Esophagus muscularis mucosa (tissue), 4 donors: ENCODE measurements at regions not wholly inside any gene's neighbourhood (a gene's known extent, or its start where the extent isn't known, plus 50 kb on each side); places are given as distances from the start of the nearest gene placed in this dataset.

Experiments
- EP300 ChIP-seq: sonication (generic); formaldehyde crosslinking; IDR thresholded peaks from one replicate; pipeline ENCODE4 v1.6.1; 2017; ENCODE audit warnings: antibody characterized with exemption
- POLR2A ChIP-seq: fragments of 450-650 bp; IDR thresholded peaks from one replicate; pipeline ENCODE4 v1.6.1; 2017; ENCODE audit warnings: antibody characterized with exemption, moderate library complexity, mild to moderate bottlenecking, low read depth
- POLR2AphosphoS5 ChIP-seq, 2 donors: sonication (generic); formaldehyde crosslinking; IDR thresholded peaks; one replicate each; pipeline ENCODE4 v1.6.1; 2017; ENCODE audit warnings: antibody characterized with exemption in 2 of 2
- TF ChIP-seq, protein P1 (sequence below), 3 experiments: fragments of 200-600 bp in 2 of 3; fragments of 450-650 bp in 1 of 3; sonication (generic) in 2 of 3; IDR thresholded peaks; one replicate each; pipeline ENCODE4 v1.5.1; 2017 to 2019; ENCODE audit warnings: antibody characterized with exemption in 3 of 3, mild to moderate bottlenecking in 2 of 3, moderate library complexity in 1 of 3

DNA sequence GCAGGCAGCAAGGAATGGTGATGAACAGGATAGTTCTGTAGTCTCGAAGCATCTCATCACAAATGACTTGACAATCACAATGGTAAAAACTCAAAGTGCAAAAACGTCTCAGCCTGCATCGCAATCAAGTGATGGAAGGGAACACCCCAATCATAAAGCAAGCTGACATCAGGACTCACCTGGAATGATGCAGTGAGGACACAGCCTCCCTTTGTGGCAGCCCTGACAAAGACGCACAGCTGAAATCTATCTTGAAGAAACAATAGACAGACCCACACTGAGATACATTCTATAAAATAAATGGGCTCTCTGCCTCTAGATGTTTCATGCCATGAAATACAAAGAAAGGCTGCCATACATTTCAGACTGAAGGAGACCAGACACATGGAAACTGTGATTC, 748.0 kb upstream of the IGFBP3 start:
- TF ChIP-seq POLR2AphosphoS5 (IDR thresholded peaks at IDR 0.05) (no peak), POLR2A (no peak), EP300 (no peak)
- TF ChIP-seq, protein P1, sequence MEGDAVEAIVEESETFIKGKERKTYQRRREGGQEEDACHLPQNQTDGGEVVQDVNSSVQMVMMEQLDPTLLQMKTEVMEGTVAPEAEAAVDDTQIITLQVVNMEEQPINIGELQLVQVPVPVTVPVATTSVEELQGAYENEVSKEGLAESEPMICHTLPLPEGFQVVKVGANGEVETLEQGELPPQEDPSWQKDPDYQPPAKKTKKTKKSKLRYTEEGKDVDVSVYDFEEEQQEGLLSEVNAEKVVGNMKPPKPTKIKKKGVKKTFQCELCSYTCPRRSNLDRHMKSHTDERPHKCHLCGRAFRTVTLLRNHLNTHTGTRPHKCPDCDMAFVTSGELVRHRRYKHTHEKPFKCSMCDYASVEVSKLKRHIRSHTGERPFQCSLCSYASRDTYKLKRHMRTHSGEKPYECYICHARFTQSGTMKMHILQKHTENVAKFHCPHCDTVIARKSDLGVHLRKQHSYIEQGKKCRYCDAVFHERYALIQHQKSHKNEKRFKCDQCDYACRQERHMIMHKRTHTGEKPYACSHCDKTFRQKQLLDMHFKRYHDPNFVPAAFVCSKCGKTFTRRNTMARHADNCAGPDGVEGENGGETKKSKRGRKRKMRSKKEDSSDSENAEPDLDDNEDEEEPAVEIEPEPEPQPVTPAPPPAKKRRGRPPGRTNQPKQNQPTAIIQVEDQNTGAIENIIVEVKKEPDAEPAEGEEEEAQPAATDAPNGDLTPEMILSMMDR (IDR thresholded peaks at IDR 0.05), result no peak
